SK-N-SH (cell line): ENCODE measurements at regions not wholly inside any gene's neighbourhood (a gene's known extent, or its start where the extent isn't known, plus 50 kb on each side); places are given as distances from the start of the nearest gene placed in this dataset.

ENCODE experiments used
- CHD2 ChIP-seq: fragments of 150-350 bp; IDR thresholded peaks from 2 replicates; pipeline ENCODE4 v1.6.1; 2018; ENCODE audit warnings: low read length; ENCODE audit not compliant: partially characterized antibody
- EP300 ChIP-seq, 2 experiments: IDR thresholded peaks; 2 replicates each; pipeline versions ENCODE4 v1.4.0 to v1.6.1; 2012; ENCODE audit warnings: borderline replicate concordance in 1 of 2, low read depth in 1 of 2, low read length in 1 of 2
- FOSL2 ChIP-seq: IDR thresholded peaks from 2 replicates; pipeline ENCODE4 v1.4.0; 2012; ENCODE audit warnings: low read depth, mild to moderate bottlenecking, moderate library complexity, borderline replicate concordance
- FOXJ3 ChIP-seq: sonication (generic); formaldehyde crosslinking; IDR thresholded peaks from 2 replicates; pipeline ENCODE4 v1.5.1; 2020; ENCODE audit warnings: mild to moderate bottlenecking, missing genetic modification reagents
- GABPA ChIP-seq: IDR thresholded peaks from 2 replicates; pipeline ENCODE4 v1.4.0; 2012; ENCODE audit warnings: low read depth, mild to moderate bottlenecking
- POLR2AphosphoS5 ChIP-seq: IDR thresholded peaks from 2 replicates; pipeline ENCODE4 v1.6.1; 2012; ENCODE audit warnings: low read depth, low read length
- RXRA ChIP-seq: IDR thresholded peaks from 2 replicates; pipeline ENCODE4 v1.4.0; 2012; ENCODE audit warnings: low read depth, mild to moderate bottlenecking, borderline replicate concordance
- TAF1 ChIP-seq: IDR thresholded peaks from 2 replicates; pipeline ENCODE4 v1.6.1; 2012; ENCODE audit warnings: low read depth, mild to moderate bottlenecking, low read length, moderate library complexity, borderline replicate concordance
- USF2 ChIP-seq: fragments of 150-350 bp; IDR thresholded peaks from 2 replicates; pipeline ENCODE4 v1.6.1; 2017; ENCODE audit warnings: antibody characterized with exemption, low read length, low read depth, borderline replicate concordance
- YY1 ChIP-seq: IDR thresholded peaks from 2 replicates; pipeline ENCODE4 v1.4.0; 2012; ENCODE audit warnings: low read depth, mild to moderate bottlenecking
- TF ChIP-seq, protein P1 (sequence below): fragments of 200-600 bp; sonication (generic); IDR thresholded peaks from 2 replicates; pipeline ENCODE4 v1.6.1; 2017; ENCODE audit warnings: antibody characterized with exemption, mild to moderate bottlenecking, moderate library complexity
- TF ChIP-seq, protein P2 (sequence below): fragments of 150-350 bp; IDR thresholded peaks from 2 replicates; pipeline ENCODE4 v1.6.1; 2016; ENCODE audit warnings: mild to moderate bottlenecking, low read depth, low read length

GRCh38 chr3:178198329-178198728 lies 337.9 kb upstream of the KCNMB2 start:
- TF ChIP-seq EP300 (IDR thresholded peaks at IDR 0.05; ENCODE audit: borderline replicate concordance in 1 of 2, low read depth in 1 of 2, low read length in 1 of 2), result 0 out of 4 replicates have a peak, but pooled peaks of 1 of the 2 experiments have one; percentile 11
- no peak for TF ChIP-seq GABPA
- no peak for TF ChIP-seq YY1
- TF ChIP-seq, protein P1, sequence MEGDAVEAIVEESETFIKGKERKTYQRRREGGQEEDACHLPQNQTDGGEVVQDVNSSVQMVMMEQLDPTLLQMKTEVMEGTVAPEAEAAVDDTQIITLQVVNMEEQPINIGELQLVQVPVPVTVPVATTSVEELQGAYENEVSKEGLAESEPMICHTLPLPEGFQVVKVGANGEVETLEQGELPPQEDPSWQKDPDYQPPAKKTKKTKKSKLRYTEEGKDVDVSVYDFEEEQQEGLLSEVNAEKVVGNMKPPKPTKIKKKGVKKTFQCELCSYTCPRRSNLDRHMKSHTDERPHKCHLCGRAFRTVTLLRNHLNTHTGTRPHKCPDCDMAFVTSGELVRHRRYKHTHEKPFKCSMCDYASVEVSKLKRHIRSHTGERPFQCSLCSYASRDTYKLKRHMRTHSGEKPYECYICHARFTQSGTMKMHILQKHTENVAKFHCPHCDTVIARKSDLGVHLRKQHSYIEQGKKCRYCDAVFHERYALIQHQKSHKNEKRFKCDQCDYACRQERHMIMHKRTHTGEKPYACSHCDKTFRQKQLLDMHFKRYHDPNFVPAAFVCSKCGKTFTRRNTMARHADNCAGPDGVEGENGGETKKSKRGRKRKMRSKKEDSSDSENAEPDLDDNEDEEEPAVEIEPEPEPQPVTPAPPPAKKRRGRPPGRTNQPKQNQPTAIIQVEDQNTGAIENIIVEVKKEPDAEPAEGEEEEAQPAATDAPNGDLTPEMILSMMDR, result no peak
- no peak for TF ChIP-seq RXRA
- no peak for TF ChIP-seq CHD2
- TF ChIP-seq, protein P2, sequence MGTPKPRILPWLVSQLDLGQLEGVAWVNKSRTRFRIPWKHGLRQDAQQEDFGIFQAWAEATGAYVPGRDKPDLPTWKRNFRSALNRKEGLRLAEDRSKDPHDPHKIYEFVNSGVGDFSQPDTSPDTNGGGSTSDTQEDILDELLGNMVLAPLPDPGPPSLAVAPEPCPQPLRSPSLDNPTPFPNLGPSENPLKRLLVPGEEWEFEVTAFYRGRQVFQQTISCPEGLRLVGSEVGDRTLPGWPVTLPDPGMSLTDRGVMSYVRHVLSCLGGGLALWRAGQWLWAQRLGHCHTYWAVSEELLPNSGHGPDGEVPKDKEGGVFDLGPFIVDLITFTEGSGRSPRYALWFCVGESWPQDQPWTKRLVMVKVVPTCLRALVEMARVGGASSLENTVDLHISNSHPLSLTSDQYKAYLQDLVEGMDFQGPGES, result no peak
- peak; percentile 53; the same call in 1 of the 2 replicates for TF ChIP-seq FOSL2
- no peak for TF ChIP-seq POLR2AphosphoS5
- TF ChIP-seq TAF1, result no peak
- TF ChIP-seq FOXJ3, result no peak
- TF ChIP-seq USF2, result no peak
